NCI-H146 treated with DMSO at 0.1 percent for 48 hours (cell line): ENCODE measurements at regions not wholly inside any gene's neighbourhood (a gene's known extent, or its start where the extent isn't known, plus 50 kb on each side); places are given as distances from the start of the nearest gene placed in this dataset.
A peak's percentile ranks its signal among the peaks of the same experiment; 100 is the strongest.

Source experiments
- DNase-seq: peaks from one replicate; lab custom pipeline; 2025; ENCODE audit not compliant: unreplicated experiment; lab: John Stamatoyannopoulos, UW

GRCh38 chr1:234990328-234990675 lies 138.3 kb downstream of the TOMM20 start:
- no peak for DNase-seq

- no peak for DNase-seq
Measured at GRCh38 chr1:234989479-234990327, 138.9 kb downstream of the TOMM20 start.

DNA sequence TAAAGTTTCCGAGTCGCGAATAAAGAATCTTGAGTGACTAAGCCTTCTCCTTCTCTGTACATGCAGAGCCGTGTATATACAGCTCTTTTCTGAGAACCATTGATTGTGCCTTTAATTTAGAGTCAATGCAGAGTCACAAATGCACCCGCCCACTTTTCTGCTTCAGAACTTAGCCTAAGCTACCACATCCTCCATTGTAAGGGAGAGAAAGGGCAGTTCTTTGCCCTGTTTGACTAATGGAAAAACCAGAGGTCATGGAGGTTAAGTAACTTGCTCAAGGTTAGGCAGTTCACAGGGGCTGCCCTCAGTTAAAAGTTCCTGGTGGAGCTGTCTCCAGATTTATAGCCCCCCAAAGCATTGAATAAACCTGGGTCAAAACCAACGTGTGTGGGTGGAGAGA lies 139.6 kb downstream of the TOMM20 start:
- DNase-seq, result no peak

DNA sequence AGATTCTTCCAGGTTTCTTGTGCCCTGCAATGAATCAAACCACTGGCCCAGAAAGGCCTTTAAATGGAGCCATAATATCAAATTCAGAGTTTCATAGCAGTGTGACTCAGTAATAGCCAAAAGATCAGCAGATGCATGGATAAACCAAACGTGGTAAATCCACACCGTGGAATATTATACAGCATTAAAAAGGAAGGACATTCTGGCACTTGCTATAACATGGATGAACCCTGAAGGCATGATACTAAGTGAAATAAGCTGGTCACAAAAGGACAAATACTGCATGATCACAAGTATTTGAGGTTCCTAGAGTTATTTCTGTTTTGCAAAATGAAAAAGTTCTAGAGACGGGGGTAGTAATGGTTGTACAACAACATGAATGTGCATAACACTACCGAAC lies 140.1 kb downstream of the TOMM20 start:
- no peak for DNase-seq

DNA sequence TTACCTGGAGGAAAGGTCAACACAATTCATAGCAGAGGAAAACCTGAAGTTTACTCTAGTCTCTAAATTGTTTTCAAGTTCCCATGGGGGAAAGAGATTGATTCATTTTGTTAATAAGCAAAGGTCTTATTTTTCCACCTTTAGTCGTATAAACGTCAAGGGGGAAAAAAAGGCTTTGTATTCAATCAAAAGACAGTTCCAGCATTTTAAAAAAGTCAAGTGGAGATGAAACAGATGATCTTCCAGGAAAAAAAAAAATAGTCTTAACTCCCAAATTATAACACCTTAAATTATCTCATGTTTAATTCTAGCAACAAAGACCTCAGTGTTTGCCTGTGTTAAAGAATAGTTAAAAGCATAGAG lies 140.5 kb downstream of the TOMM20 start:
- DNase-seq, result no peak

DNA sequence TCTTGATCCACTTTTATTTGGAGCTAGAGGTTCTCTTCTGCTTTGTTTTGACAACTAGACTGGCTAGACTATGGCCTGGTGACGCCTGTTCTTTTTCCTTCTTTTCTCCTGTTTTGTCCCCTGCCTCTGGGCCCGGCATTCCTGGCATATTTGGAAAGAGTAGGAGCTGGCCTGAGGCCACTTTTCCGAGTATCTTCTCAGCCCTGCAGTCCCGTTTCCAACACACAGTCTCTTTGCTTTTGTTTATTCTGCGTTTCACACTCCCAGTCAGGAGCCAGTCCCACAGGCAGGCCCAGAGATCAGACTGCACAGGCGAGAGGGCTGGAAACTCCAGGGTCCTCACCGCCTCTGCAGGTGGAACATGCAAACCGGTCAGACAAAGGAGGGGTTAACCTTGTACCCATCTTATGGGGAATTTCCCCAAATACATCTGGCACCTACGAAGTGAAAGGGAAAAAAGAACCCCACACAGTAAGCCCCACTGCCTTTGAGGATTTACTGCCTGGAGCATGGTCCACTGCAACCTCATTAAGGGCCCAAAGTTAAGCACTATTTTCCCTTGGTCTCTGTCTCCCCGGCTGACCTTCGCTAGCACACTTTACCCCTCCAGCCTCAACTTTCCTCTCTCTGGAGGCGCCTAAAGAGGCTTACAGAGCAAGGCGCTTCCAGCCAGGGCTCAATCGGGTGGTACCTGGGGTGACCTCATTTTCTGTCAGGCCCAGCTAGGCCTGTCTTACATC lies 141.1 kb downstream of the TOMM20 start:
- no peak for DNase-seq

- DNase-seq, result no peak
Measured at GRCh38 chr1:234986750-234987414, 141.8 kb downstream of the TOMM20 start.

- DNase-seq, result no peak
Measured at GRCh38 chr1:234985516-234986294, 142.9 kb downstream of the TOMM20 start.

DNA sequence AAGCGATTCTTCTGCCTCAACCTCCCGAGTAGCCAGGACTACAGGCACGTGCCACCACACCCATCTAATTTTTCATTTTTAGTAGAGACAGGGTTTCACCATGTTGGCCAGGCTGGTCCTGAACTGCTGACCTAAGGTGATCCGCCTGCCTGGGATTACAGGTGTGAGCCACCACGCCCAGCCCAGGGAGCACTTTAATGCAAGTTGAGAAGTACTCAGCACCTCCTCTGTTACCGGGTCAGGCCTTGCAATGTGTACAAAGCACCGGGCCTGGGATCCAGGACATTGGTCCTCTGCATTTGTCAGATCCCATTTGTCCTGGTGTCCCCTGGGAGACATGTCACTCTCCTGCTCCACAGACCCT lies 143.6 kb downstream of the TOMM20 start:
- DNase-seq, result no peak

GRCh38 chr1:234983564-234984238 lies 144.9 kb downstream of the TOMM20 start:
- DNase-seq, result no peak

- no peak for DNase-seq
Measured at GRCh38 chr1:234981758-234982157, 146.9 kb downstream of the TOMM20 start.

DNA sequence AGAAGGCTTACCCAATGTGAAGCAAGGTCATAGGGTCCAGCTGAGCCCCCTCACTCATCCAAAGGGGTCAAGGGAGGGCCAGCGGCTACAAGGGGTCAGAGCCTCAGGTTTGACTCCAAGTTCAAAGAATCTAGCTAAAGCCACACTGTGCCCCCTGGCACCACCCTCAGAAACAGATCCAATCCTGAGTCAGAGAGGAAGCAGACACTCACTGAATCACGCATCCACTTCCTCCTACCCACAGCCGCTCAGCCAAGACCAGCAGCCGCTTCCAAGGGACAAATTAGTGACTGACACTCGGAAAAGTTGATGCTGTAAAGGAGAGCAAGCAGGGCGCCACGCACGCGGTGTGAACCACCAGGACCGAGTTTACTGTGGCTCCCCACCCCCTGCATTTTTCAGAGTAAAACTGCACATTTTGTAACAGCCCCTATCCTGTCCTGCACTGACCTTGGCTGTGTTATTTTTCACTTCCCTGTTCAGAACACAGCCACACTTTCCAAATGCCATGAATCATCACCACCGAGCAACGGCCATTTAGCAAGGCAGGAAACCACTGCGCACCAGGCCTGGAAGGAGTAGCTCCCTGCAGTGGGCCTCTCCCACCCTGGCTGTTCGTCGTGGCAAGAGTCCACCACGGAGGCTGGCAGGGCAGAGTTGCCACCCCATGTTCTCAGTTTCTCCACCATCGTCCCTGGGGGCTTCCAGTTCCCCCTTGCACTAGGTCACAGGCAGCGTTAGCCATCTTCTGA lies 147.8 kb downstream of the TOMM20 start:
- no peak for DNase-seq

GRCh38 chr1:234980291-234980644 lies 148.4 kb downstream of the TOMM20 start:
- no peak for DNase-seq

DNA sequence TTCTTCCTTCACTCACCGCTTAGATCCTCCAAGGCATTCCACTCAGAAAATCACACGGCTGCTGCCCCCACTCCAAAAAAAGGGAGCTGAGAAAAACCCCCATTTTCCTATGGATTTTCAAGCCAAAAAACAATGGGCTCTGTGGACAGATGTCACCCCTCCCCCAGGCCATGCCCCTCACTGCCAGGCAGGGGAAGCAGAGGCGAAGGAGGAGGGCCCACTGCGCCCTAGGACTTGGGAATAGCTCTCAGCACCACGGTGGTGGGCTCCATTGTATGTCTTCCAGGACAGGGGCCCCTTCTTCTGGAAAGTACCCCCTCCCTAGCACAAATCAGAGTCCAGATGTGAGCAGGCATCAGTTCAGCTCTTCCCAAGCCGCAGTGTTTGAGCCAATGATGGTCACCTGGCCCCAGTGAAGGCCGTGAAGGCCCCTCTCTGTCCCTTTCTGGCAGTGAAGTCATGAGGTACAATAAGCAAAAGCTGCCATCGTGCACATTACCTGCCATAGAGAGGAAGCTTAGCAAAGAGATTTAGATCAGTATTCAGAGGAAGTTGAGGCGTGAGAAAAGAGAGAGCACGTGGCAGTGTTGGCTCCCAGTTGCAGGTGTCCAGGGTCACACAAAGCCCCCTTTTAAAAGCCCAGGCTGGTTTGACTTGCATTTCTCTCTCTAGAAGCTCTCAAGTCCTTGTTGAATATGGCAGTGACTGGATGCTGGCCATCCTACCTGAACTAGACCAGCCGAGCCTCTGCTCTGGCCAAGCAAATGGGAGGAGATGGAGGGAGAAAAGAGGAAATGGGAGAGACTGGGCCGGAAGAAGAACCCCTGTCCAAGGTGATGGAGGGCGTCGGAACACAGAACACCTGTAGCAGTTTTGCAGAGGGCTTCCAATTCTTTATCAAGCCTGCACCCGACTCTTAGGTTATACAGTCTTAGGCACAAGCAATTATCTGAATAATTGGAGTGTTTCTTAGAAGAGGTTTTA lies 149.0 kb downstream of the TOMM20 start:
- no peak for DNase-seq

- DNase-seq, result peak; percentile 67
Measured at GRCh38 chr1:234978397-234979295, 150.0 kb downstream of the TOMM20 start.

- DNase-seq, result peak; percentile 11
Measured at GRCh38 chr1:234977875-234978396, 150.7 kb downstream of the TOMM20 start.

GRCh38 chr1:234976861-234977680 lies 151.6 kb downstream of the TOMM20 start:
- DNase-seq, result no peak
